SHP77 treated with DMSO at 0.1 percent for 48 hours (cell line): ENCODE measurements at regions not wholly inside any gene's neighbourhood (a gene's known extent, or its start where the extent isn't known, plus 50 kb on each side); places are given as distances from the start of the nearest gene placed in this dataset.
A peak's percentile ranks its signal among the peaks of the same experiment; 100 is the strongest.

ENCODE experiments used
- DNase-seq: peaks from one replicate; lab custom pipeline; 2025; lab: John Stamatoyannopoulos, UW

DNA sequence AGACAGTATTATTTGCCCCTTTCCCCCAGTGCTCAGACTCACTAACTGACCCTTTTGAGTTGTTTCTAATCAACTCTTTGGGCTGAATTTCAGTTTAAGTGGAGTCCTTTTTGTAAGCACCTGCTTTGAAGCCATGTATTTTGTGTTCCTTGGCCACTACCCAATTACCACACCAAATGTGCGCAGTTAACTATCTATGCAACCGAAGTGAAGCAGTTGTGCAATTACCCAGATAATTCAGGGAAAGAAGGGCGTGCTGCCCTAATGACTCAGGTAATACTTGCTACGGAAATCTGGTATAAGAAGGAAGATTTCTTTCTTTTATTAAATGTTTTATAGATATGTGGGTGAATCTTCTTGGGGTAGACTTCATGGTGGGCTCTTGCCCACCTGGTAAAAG lies 371.9 kb upstream of the TBL1XR1 start:
- DNase-seq: no peak

DNA sequence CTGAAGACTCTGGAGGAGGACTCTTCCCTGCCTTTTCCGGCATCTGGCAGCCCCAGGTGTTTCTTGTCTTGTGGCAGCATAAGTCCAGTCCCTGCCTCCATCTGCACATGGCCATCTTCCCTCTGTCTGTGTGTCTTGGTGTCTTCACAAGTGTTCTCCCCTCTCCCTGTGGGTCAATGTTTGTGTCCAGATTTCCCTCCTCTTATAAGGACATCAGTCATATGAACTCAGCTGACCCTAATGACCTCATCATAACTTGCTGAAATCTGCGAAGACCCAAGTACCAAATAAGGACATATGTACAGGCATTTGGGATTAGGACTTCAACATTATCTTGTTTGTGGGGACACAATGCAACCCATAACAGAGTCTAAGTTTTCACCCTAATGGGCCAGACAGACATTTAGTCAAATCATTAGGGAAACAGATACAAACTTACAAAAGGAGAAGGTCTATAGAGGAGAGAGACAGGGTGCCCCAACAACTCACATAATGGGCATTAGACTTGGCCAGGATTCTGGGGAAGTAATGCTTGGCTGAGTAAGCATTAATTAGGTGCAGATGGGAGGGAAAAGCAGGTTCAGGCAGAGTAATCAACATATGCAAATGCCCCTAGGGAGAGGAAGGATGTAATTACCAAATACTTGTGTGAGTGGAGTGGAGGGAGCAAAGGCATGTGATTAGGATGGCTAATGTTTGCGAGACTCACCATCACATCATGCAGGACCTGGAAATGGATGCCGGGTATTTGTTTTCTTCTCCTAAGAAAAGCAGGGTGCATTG lies 372.8 kb upstream of the TBL1XR1 start:
- DNase-seq: no peak

DNA sequence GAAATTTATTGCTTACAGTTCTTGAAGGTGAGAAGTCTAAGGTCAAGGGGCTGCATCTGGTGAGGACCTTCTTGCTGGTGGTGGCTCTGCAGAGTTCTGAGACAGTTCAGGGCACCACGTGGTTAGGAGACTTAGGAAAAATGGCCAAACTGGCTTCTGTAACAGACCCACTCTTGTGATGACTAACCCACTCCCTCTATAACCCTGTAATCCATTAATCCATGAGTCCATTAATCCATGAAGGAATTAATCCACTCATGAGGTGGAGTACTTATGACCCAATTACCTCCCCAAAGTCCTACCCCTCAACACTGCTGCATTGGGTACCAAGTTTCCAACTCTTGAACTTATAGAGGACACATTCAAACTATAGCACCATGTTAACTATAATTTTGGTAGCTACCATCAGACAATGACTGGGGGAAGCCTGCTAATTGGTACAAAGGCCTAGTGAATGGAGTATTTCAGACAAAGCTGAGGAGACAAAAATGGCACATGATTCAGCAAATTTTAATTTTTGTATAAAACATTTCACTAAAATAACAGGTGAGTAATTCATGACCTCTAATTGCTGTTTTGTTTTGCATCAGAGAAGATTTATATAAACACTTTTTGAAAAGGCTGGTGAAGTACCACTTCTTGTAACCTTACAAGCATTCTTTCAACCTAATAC lies 374.1 kb upstream of the TBL1XR1 start:
- DNase-seq: no peak

DNA sequence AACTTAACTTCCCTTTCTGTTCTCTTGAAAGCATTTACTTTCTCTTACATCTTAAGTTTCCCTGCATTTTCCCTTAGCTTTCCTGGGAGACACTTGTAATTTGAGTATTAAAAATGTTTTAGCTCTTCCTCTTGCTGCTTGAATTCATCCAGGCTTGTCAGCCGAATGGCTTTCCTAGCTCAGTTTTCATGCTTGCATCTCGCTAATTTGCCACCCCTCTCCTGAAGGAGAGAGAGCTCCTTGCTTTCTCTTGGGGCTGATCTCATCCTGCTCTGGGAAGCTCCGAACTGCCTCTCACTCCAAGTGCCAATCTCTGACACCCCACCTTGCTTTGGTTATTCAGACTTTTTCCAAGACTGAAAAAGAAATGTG lies 374.6 kb upstream of the TBL1XR1 start:
- no peak for DNase-seq

DNA sequence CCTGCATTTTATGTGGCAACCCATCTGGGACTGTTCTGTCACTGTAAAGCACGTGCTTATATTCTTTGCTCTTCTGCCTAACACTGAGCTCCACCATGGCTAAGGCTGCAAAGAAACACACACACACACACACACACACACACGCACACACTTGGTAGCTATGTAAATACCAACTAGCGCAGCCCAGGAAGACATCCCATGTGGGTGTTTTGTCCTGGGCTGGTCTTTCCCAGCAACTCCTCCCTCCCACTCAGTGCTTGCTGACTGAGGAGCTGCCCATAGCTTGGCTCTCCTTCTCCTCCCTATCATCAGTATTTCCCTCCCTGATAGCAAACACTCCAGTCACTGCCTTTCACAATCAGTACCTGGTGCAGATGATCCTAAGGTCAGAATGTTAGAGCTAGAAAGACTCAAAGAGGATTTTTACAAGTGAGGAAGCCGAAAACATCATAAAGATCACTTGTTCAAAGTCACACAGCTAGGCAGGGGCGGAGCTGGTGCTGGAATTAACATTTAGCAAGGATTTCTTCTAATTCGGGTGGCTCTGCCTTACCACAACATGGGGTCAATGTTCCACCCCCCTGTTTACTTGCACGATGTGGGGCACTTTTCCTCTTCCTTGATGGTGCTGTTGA lies 377.1 kb upstream of the TBL1XR1 start:
- peak; percentile 78 for DNase-seq

DNA sequence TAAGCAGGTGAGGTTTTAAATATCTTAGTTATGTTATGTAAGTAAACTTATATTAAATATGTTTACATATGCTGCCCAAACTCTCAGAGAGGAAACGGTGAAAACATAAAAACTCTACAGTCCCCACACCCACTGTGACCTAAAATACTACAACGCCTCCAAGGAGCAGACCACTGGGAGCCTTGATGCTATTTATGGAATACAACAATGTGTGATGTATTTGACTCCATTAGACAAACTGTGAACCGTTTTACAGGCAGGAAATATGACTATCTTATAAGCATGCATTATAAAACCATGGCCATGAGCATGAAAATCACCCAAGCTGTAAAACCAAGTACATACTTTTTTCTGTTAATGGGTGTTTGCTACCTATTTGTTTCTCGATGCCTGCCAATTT lies 379.5 kb upstream of the TBL1XR1 start:
- no peak for DNase-seq

DNA sequence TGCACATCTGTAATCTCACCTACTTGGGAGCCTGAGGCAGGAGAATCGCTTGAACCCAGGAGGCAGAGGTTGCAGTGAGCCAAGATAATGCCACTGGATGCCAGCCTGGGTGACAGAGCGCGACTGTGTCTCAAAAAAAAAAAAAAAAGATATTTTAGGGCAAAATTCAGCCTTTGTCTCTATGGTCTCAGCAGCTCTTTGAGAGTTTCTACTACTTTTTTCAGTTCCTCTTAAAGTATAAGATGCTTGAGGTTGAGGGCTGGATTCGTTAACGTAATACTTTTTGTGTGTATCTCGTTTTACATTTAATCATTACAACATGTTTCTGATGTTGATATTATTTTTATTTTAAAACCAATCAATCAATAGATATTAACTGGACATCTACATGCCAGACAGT lies 381.2 kb upstream of the TBL1XR1 start:
- DNase-seq: no peak

DNA sequence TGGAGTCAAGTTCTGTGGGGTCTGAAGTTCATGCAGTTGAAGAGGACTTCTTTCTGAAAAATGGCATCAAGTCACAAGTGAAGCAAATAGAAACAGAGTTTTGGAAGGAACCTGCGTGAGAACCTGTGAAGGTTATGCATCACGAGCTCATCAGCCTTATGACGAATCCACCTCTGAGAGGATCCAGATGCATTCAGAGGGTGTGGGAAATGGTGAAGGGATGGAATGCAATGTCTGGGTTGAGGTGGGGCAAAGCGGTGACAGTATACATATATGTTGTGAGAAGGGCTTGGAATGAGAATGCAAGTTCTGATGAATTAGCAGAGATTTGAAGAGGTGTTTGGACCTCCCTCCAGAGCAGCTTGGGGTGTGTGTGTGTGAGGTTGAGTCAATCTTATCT lies 382.1 kb upstream of the TBL1XR1 start:
- no peak for DNase-seq

DNA sequence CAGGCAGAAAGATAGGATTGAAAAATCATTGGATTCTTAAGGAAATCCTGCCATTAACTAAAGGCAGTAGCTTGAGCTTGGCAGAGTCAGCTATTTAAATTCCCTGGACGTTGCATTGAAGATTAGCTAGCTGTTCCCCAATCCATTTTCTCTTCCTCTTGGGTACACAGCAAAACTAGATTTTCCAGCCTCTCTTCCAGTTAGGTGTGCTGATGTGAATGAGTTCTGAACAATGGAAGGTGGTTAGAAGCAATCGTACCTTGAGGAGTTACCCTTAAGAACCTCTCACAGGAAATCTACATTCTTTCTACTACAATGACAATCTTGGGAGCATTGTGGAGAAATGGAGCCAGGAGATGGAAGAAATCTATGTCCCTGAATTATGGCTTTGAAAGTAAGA lies 383.2 kb upstream of the TBL1XR1 start:
- DNase-seq: no peak

DNA sequence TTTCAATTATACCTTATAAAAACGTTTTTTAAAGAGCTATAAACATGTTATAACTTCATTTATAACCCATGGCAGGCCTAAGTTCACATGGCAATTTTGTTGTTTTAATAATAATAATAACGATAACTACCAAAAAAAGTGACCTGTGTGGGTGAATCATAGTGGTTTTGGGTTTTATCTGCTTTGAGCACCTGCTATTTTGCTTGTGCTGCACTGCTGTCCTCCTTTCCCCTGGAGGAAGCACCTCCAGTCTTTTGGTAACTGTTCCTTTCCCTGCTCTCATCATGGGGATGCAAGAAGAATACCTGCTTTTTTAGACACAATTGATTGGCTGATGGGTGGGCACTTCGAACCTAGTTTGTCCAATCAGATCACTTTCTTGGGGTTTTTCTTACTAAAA lies 388.0 kb upstream of the TBL1XR1 start:
- no peak for DNase-seq

DNA sequence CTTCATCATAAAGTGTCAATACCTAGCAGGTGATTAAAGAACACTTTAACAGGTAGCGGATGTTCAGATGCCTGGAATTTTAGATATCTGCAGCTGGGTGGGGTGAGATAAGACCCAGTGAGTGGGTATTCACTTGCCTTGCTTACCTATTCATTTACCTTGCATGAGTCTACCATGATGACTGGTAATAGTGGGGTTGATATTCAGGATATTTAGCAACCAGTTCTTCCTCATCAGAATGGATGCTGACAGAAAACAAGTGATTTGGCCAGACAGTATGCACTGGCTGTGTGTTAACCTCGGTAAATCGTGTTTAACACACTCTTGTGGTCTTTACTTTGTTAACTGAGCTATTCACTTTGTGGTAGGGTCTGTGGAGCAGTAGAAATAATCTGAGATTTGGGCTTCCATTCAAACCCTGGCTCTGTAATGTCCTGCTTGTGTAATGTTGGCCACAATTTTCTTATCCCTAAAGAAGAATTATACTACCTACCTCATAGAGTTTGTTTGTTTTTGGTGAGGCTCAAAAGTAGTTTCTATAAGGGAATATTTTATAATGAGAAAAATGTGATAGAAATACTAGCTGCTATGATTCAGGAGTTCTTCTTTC lies 391.9 kb upstream of the TBL1XR1 start:
- no peak for DNase-seq

DNA sequence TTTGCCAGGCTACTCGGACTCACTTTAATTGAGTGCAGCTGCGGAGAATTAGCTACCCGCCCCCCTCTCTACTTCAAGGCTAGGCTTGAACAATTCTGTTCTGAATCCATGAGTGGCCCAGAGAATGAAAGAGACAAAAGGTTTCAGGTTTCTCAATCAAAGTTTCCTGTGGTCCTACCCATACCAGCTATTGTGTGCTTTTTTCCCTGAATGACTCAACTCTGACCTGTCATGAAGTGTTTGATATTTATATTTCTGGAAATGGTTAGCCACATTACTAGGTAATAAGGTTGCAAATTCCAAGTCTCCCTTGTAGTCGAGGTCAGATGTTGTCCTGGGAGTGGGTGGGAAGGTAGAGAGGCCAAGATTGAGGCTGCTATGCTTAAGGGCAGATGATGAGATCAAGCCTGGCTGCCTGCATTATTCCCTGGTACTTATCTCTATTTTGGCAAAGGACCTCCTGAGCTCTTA lies 392.7 kb upstream of the TBL1XR1 start:
- peak; percentile 52 for DNase-seq

DNA sequence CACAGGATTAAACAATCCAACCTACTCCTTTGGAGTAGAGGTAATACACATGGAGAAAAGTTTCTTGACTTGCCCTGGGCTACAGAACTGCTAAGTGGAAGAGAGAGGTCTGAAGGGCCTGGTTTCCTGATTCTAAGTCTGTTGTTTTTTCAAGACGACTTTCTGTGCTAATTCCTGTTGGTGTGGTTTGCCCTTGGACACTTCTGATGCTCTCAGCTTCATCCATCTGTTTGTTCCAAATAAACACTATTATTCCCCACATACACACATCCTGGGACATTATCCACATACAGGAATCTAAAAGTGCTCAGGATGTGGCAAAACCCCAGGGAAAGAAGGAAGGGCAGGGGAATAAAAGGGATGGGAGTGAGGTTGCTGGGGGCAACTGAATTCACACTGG lies 393.5 kb upstream of the TBL1XR1 start:
- DNase-seq: no peak

DNA sequence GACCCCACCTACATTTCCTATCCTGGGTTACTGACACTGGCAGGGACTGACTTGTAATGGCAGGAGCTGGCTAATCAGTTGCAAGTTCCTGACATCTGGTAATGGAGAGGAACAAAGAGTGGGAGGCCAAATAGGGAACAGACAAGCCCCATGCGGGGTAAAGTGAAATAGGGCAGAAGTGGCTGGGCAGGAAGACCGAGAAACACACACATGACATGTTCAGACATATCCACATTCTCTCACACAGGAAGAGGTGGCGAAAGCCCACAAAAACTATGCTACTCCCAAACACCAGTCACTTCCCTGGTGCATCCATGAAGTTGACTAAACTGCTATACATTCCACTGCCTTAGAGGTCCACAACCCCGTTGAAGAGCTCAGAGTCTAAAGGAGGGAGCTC lies 394.1 kb upstream of the TBL1XR1 start:
- no peak for DNase-seq

DNA sequence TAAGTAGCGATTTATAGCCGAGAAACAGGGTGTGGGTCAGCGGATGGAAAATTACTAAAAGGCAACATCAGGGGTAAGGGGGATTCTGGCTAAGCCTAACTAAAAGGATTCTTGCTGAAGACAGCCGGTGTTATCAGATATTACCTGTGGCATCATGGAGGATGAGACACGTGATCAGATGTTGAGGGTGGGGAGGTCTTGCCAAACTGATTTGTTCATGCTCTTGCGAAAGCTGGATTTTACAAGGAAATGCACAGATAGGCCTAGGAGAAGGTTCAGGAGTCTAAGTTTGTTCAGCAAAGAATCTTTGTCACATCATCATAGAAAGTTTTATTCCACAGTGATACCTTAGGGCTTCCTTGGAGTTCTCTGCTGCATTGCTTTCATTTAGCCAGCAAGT lies 396.8 kb upstream of the TBL1XR1 start:
- no peak for DNase-seq

DNA sequence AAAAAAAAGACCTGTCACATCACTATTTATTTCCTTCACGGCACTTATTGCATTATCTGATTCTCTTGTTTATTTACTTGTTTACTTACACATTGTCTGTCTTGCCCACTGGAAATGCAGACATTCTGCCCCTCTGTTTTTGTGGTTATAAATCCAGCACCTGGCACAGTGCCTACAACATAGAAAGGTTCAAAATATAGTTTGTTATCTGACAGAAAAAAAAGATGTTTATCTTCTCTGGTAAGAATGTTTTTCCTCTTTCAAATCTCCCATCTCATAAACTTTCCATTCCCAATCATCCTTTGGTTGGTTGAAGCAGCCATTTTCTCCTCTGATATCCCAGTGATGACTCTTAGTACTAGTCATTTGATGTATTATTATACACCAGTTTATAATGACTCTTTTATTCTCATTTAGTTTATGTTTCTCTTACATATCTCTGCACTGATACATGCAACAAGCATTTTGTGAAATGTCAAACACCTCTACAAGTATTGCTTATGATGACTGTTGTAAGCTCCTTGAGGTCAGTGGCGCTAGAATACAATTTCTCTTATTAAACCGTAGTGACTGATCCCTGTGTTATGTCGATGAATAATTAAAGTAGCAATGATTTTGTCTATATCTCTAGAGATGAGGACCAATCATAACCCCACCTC lies 398.4 kb upstream of the TBL1XR1 start:
- no peak for DNase-seq

DNA sequence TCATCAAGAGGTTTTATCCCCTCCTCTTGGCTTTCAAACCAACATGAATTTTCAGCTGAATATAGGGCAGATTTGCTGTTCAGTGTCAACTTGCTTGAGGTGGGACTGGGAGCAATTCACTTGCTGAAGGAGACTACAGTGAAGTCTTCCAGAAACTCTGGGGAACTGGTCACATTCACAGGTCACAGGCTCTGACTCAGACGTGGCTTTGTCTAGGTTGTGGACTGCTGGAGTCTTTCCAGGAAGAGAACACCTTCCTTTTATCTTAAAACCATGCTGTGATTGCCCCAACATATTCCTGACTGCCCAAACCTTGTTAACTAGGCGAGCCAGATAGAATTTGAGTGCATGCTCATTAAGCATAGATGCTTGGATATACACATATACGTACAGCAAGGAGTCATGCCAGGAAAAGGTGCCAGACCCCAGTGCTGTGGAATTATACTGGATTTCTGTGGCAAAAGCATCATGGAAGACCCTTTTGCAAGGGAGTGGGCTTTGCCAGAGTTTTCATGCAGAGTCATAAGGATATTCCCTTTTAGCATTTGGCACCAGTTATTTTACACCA lies 399.1 kb upstream of the TBL1XR1 start:
- DNase-seq: no peak

DNA sequence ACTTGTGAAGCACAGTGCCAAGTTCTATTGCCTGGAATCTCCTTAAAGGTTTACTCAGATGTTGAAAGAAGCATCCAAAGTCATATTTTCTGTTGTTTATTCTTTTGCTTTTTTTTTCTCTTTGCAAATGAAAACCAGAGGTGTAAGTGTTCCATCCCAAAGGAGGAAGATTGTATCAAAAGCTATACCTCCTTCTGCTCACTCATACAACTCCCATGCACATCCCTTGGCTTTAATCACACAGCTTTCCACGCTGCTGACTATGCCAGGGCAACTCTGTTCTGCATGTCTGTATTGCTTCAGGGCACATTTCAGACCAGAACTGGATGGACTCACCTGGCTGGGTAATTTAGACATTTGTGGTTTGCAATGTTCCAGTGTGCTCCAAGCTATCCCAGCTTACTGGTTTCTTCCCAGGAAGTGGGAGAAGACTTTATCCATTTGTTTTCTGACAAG lies 399.6 kb upstream of the TBL1XR1 start:
- peak; percentile 7 for DNase-seq

DNA sequence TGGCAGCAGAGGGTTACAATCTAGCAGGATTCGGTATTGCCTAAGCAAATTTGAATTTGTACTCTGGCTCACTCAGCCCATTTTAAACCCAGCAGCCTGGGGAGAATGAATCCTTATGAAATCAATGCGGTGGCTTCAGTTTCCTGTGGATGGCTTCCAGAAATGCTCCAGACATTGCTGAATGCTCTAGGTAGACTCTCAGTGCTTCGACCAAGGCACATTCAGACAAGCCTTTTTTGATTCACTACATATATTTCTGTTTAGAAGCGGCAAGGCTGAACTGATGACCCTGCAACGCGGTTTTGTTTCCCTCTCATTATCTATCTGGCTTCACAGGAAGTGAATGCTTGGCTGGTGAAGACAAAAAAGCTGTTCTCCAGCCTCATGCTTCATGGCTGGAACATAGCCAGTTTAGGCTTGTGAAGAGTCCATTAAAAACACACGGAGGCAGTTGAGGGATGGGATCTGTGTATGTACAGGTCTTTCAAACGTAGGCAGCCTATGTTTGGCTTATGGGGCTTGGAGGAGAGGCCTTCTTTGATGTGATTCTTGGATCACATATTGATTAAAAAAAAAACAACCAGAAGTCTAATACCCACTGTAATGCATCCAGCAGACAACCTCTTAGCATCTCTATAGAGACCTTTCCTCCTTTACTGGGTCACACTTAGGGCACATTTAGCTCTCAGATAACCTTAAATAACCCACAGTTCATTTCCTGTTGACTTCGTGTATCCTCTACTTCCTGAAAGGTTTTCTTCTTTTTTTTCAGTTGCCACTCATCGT lies 400.2 kb upstream of the TBL1XR1 start:
- DNase-seq: peak; percentile 85

DNA sequence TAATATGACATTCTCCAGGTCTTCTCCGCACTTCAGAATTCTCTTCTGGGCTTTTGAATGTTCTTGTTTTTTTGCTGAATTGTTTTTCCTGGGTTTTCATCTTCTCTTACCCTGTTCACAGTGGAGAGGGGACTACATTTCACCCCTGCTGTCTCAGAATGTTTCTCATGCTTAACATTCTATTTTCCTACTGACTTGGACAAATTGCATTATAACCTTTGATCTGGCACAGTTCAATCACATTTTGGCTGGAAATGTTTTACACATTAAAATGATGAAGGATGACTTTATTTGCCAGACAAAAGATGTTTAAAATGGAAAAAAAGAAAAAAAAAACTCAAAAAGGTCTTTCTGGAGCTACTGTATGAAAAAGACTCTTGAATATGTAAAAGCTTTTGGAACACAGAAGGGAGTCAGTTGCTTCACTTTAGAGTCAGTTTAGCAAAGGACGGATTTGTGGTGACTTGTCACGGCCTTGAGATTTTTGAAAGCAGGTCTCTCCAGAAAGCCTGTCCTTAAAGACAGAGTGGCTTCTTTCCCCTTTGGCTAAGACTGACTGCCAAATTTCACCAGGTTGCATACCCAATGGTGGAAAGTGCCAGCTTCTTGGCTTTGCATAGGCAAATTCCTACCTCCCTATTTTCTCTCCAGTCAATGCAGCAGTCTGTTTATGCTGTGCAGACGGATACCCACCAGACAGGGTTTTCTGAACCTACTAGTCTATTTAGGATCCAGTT lies 401.0 kb upstream of the TBL1XR1 start:
- DNase-seq: no peak
